ENCODE measurements at regions not wholly inside any gene's neighbourhood (a gene's known extent, or its start where the extent isn't known, plus 50 kb on each side); places are given as distances from the start of the nearest gene placed in this dataset.

DNA sequence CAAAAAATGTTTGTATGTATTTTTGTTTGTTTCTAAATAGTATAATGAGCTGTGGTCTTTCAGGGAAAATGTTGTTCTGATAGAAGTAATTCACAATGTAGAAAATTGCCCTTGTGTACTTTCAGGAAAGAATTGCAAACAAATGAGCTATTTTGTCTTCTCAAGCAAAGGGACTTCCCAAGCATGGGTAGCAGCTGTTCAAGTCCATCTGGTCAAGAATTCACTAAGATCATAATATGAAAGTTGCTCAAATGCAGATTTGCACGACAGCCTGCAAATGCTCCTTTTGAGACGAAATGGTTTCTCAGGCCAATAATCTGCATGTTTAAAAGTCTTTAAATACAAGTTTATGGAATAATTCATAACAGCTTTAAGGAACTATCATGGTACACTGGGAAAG, 51.9 kb upstream of the HNMT start:
- TF ChIP-seq TAF1 (IDR thresholded peaks at IDR 0.05; ENCODE audit: low read depth) (no peak), YY1 (IDR thresholded peaks at IDR 0.05; ENCODE audit: low read depth) (no peak), ZBTB7A (IDR thresholded peaks at IDR 0.05; ENCODE audit: low read depth) (no peak), CEBPB (IDR thresholded peaks at IDR 0.05) (no peak), EP300 (IDR thresholded peaks at IDR 0.05; ENCODE audit: borderline replicate concordance) (no peak), FOXM1 (IDR thresholded peaks at IDR 0.05; ENCODE audit: borderline replicate concordance, low read depth) (no peak), NFIC (IDR thresholded peaks at IDR 0.05) (no peak), EGR1 (IDR thresholded peaks at IDR 0.05) (no peak)
- TF ChIP-seq, protein P1, sequence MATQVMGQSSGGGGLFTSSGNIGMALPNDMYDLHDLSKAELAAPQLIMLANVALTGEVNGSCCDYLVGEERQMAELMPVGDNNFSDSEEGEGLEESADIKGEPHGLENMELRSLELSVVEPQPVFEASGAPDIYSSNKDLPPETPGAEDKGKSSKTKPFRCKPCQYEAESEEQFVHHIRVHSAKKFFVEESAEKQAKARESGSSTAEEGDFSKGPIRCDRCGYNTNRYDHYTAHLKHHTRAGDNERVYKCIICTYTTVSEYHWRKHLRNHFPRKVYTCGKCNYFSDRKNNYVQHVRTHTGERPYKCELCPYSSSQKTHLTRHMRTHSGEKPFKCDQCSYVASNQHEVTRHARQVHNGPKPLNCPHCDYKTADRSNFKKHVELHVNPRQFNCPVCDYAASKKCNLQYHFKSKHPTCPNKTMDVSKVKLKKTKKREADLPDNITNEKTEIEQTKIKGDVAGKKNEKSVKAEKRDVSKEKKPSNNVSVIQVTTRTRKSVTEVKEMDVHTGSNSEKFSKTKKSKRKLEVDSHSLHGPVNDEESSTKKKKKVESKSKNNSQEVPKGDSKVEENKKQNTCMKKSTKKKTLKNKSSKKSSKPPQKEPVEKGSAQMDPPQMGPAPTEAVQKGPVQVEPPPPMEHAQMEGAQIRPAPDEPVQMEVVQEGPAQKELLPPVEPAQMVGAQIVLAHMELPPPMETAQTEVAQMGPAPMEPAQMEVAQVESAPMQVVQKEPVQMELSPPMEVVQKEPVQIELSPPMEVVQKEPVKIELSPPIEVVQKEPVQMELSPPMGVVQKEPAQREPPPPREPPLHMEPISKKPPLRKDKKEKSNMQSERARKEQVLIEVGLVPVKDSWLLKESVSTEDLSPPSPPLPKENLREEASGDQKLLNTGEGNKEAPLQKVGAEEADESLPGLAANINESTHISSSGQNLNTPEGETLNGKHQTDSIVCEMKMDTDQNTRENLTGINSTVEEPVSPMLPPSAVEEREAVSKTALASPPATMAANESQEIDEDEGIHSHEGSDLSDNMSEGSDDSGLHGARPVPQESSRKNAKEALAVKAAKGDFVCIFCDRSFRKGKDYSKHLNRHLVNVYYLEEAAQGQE (IDR thresholded peaks at IDR 0.05; ENCODE audit: low read depth) = no peak

Measured in Ishikawa (cell line).